K562 (cell line): ENCODE measurements at regions not wholly inside any gene's neighbourhood (a gene's known extent, or its start where the extent isn't known, plus 50 kb on each side); places are given as distances from the start of the nearest gene placed in this dataset.

ENCODE experiments used
- ATAC-seq: fragments of 200-7000 bp; cut with Tn5 transposase; 3 replicates; pipeline ENCODE4 v1.9.1; 2020; ENCODE audit warnings: moderate library complexity
- BruUV-seq: library from RNA; stranded (reverse); fragments of 400-500 nt; replicated peaks from 2 replicates; lab custom pipeline; 2021; lab: Mats Ljungman, UMichigan
- CTCF ChIA-PET: fragments of 300-600 bp; formaldehyde crosslinking; extraction: SDS; loops from one replicate; lab custom pipeline; 2021; ENCODE audit warnings: low intra/inter-chr PET ratio; lab: Yijun Ruan, JAX
- POLR2A ChIA-PET: fragments of 300-600, 350-650 bp; sonication (Branson Sonifier 250); formaldehyde crosslinking; extraction: SDS; loops from one replicate; lab custom pipeline; 2021; ENCODE audit warnings: antibody characterized with exemption, inconsistent platforms; lab: Yijun Ruan, JAX
- DNase-seq, 4 experiments: peaks; one replicate each; pipeline versions ENCODE4 v3.0.0 to v3.0.0-alpha.2; 2011 to 2018; ENCODE audit warnings: low spot score in 3 of 4, mixed read lengths in 3 of 4; ENCODE audit errors: extremely low read depth in 1 of 4
- FAIRE-seq: peaks from 2 replicates; lab custom pipeline; 2011; peaks lifted over from hg19 to GRCh38; lab: Jason Lieb, UNC
- H2AFZ ChIP-seq: 2 replicates; pipeline ENCODE4 v1.6.0; 2011; ENCODE audit warnings: low read depth, low read length, control low read depth, inconsistent platforms
- H3K27ac ChIP-seq: fragments of 200-600 bp; 3 replicates; pipeline ENCODE4 v1.8.0; 2011; ENCODE audit warnings: low read depth, mild to moderate bottlenecking, control low read depth, inconsistent platforms, low read length, moderate library complexity, mixed read lengths; ENCODE audit errors: extremely low read depth
- H3K27me3 ChIP-seq, 2 experiments: fragments of 300-600 bp in 1 of 2; 2 replicates in 1 of 2; 3 replicates in 1 of 2; pipeline versions ENCODE4 v1.6.0 to v1.8.0; 2011; ENCODE audit warnings: inconsistent platforms in 2 of 2, low read length in 2 of 2, mild to moderate bottlenecking in 1 of 2, mixed read lengths in 1 of 2, moderate library complexity in 1 of 2; ENCODE audit not compliant: control insufficient read depth in 2 of 2, insufficient read depth in 2 of 2
- H3K36me3 ChIP-seq: fragments of 300-600 bp; 3 replicates; pipeline ENCODE4 v1.8.0; 2011; ENCODE audit warnings: mild to moderate bottlenecking, low read length, inconsistent platforms; ENCODE audit not compliant: control insufficient read depth, insufficient read depth
- H3K4me1 ChIP-seq, 2 experiments: fragments of 200-600 bp in 1 of 2; replicated peaks in 1 of 2; 2 replicates in 1 of 2; 3 replicates in 1 of 2; pipeline versions ENCODE4 v1.5.1 to v1.8.0; 2011; ENCODE audit warnings: inconsistent platforms in 2 of 2, low read length in 2 of 2, mild to moderate bottlenecking in 1 of 2, mixed read lengths in 1 of 2, moderate library complexity in 1 of 2; ENCODE audit not compliant: control insufficient read depth in 2 of 2, insufficient read depth in 2 of 2
- H3K4me2 ChIP-seq: 2 replicates; pipeline ENCODE4 v1.6.1; 2011; ENCODE audit warnings: low read length, control low read depth, inconsistent platforms, mixed read lengths; ENCODE audit not compliant: insufficient read depth
- H3K4me3 ChIP-seq: fragments of 200-600 bp; sonication (generic), shearing (Covaris generic); 2 replicates; pipeline ENCODE4 v1.5.1; 2016; ENCODE audit warnings: control low read depth, inconsistent platforms
- H3K79me2 ChIP-seq: fragments of 200-600 bp; 3 replicates; pipeline ENCODE4 v1.8.0; 2011; ENCODE audit warnings: low read length, inconsistent platforms; ENCODE audit not compliant: control insufficient read depth, insufficient read depth
- H3K9ac ChIP-seq, 2 experiments: 2 replicates each; pipeline versions ENCODE4 v1.6.0 to v1.6.1; 2011; ENCODE audit warnings: low read depth in 2 of 2, low read length in 2 of 2, control low read depth in 1 of 2, inconsistent platforms in 1 of 2, mild to moderate bottlenecking in 1 of 2, mixed read lengths in 1 of 2; ENCODE audit not compliant: insufficient read depth in 1 of 2
- H3K9me1 ChIP-seq: one replicate; pipeline ENCODE4 v1.6.0; 2011; ENCODE audit warnings: inconsistent platforms, mild to moderate bottlenecking, low read length, moderate library complexity; ENCODE audit not compliant: control insufficient read depth, insufficient read depth
- H3K9me3 ChIP-seq: replicated peaks from 2 replicates; pipeline ENCODE4 v1.5.1; 2011; ENCODE audit warnings: low read depth, low read length, inconsistent platforms; ENCODE audit not compliant: control insufficient read depth, insufficient read depth
- H4K20me1 ChIP-seq: replicated peaks from 2 replicates; pipeline ENCODE4 v1.6.1; 2011; ENCODE audit warnings: low read length, inconsistent platforms, mixed read lengths; ENCODE audit not compliant: control insufficient read depth, insufficient read depth
- HMG20A ChIP-seq: fragments of 450-650 bp; formaldehyde crosslinking; conservative IDR thresholded peaks from 2 replicates; pipeline ENCODE4 v1.4.0; 2020; ENCODE audit warnings: mild to moderate bottlenecking, mixed read lengths
- JUNB ChIP-seq: fragments of 450-650 bp; formaldehyde crosslinking; conservative IDR thresholded peaks from 2 replicates; pipeline ENCODE4 v1.4.0; 2020; ENCODE audit warnings: mild to moderate bottlenecking
- MITF ChIP-seq: IDR thresholded peaks from 2 replicates; pipeline ENCODE4 v1.6.1; 2014; ENCODE audit warnings: antibody characterized with exemption
- NFE2L1 ChIP-seq: fragments of 450-650 bp; IDR thresholded peaks from 2 replicates; pipeline ENCODE4 v1.6.1; 2016; ENCODE audit warnings: missing genetic modification characterization, low read depth, mild to moderate bottlenecking, missing compliant biosample characterization, moderate library complexity, borderline replicate concordance
- POLR3A ChIP-seq: IDR thresholded peaks from 2 replicates; pipeline ENCODE4 v1.6.1; 2011; ENCODE audit warnings: borderline replicate concordance, mild to moderate bottlenecking, moderate library complexity; ENCODE audit not compliant: insufficient read length, insufficient read depth; ENCODE audit errors: extremely low read depth
- SMAD3 ChIP-seq: fragments of 450-650 bp; formaldehyde crosslinking; conservative IDR thresholded peaks from 2 replicates; pipeline ENCODE4 v1.4.0; 2020; ENCODE audit warnings: mild to moderate bottlenecking
- SPI1 ChIP-seq: IDR thresholded peaks from 2 replicates; pipeline ENCODE4 v1.6.1; 2011; ENCODE audit warnings: low read depth, low read length, control low read depth, borderline replicate concordance
- TCFL5 ChIP-seq: fragments of 250-450 bp; sonication (Bioruptor Pico); conservative IDR thresholded peaks from 2 replicates; pipeline ENCODE4 v1.6.1; 2021; ENCODE audit warnings: mild to moderate bottlenecking, moderate library complexity, matching md5 sums
- VEZF1 ChIP-seq: fragments of 200-800 bp; sonication (Bioruptor generic); IDR thresholded peaks from 2 replicates; pipeline ENCODE4 v1.6.1; 2017; ENCODE audit warnings: missing genetic modification characterization, missing compliant biosample characterization
- ZFPM2 ChIP-seq: fragments of 250-450 bp; sonication (Bioruptor Pico); IDR thresholded peaks from 2 replicates; pipeline ENCODE4 v1.5.1; 2022; ENCODE audit warnings: mild to moderate bottlenecking
- ZNF12 ChIP-seq: sonication (generic); formaldehyde crosslinking; IDR thresholded peaks from 2 replicates; pipeline ENCODE4 v1.4.0; 2020; ENCODE audit warnings: mild to moderate bottlenecking, missing genetic modification reagents
- ZNF583 ChIP-seq: fragments of 250-450 bp; sonication (Bioruptor Pico); IDR thresholded peaks from 2 replicates; pipeline ENCODE4 v1.4.0; 2020
- ZSCAN32 ChIP-seq: fragments of 450-650 bp; formaldehyde crosslinking; IDR thresholded peaks from 2 replicates; pipeline ENCODE4 v1.4.0; 2020; ENCODE audit warnings: mild to moderate bottlenecking, moderate library complexity
- ZZZ3 ChIP-seq: fragments of 450-650 bp; IDR thresholded peaks from 2 replicates; pipeline ENCODE4 v1.6.1; 2016; ENCODE audit warnings: antibody characterized with exemption, mild to moderate bottlenecking, moderate library complexity
- WGBS: fragments of 100-300 bp; shearing (Covaris generic); methylation state at CpG from one replicate; pipeline ENCODE4 v1.1.6; 2016; ENCODE audit warnings: low coverage, mixed read lengths; ENCODE audit not compliant: insufficient coverage; ENCODE audit errors: missing lambda C conversion rate; 5-methylcytosine and 5-hydroxymethylcytosine counted together
- in situ Hi-C: fragments of 300-500 bp; cut with MboI; formaldehyde crosslinking; loops from 4 replicates; pipeline ENCODE4 v1.15.0; 2018; ENCODE audit warnings: inconsistent platforms, mixed read lengths
- intact Hi-C: fragments of 100-400 bp; cut with micrococcal nuclease; formaldehyde crosslinking; loops from 2 replicates; pipeline ENCODE4 v1.14.2; 2022

- no peaks in the 10 kb centered on the region; the same call in 1 of the 2 replicates for H3K9me3 ChIP-seq
- DNase-seq (no peak), ATAC-seq (no peak), FAIRE-seq (no peak)
- H2AFZ ChIP-seq: no peak overlapping the region
- no peaks in the 10 kb centered on the region for H3K4me1 ChIP-seq
- no peak overlapping the region for H3K4me3 ChIP-seq
- in situ Hi-C loops (no loop called here), intact Hi-C loops (no loop called here)
- TF ChIP-seq HMG20A (CRISPR knock-in tag) (no peak), VEZF1 (CRISPR knock-in tag) (no peak), ZNF583 (CRISPR knock-in tag) (no peak), ZFPM2 (CRISPR knock-in tag) (no peak), TCFL5 (CRISPR knock-in tag) (no peak), ZNF12 (no peak), NFE2L1 (tag) (no peak), POLR3A (no peak), ZZZ3 (no peak), JUNB (CRISPR knock-in tag) (no peak), ZSCAN32 (CRISPR knock-in tag) (no peak), SPI1 (no peak), MITF (no peak), SMAD3 (no peak)
- no peaks in the 10 kb centered on the region for H4K20me1 ChIP-seq
- no peak overlapping the region for H3K27ac ChIP-seq
- no peaks in the 10 kb centered on the region for H3K36me3 ChIP-seq
- H3K9ac ChIP-seq: no peak overlapping the region
- no peaks in the 10 kb centered on the region for H3K9me1 ChIP-seq
- no peaks in the 10 kb centered on the region for H3K27me3 ChIP-seq
- H3K79me2 ChIP-seq: no peaks in the 10 kb centered on the region
- H3K4me2 ChIP-seq: no peak overlapping the region
- CTCF ChIA-PET: no interaction called here
- POLR2A ChIA-PET: no interaction called here
- 0% methylated on average over 1 of the region's 1 CpG for WGBS
- BruUV-seq: no TSS peak
Observed at GRCh38 chr4:142944565-142944964, 98.5 kb upstream of the INPP4B start.
